ENCODE measurements at regions not wholly inside any gene's neighbourhood (a gene's known extent, or its start where the extent isn't known, plus 50 kb on each side); places are given as distances from the start of the nearest gene placed in this dataset.

GRCh38 chr4:82043809-82044137 lies 330.0 kb downstream of the HNRNPD start:
- no peak for TF ChIP-seq CTCF (IDR thresholded peaks at IDR 0.05)
- TF ChIP-seq POLR2AphosphoS5 (IDR thresholded peaks at IDR 0.05) = no peak
- no peak for TF ChIP-seq POLR2A (IDR thresholded peaks at IDR 0.05)
- no peak for TF ChIP-seq EP300 (IDR thresholded peaks at IDR 0.05)
